Upper lobe of right lung (tissue), 1 donor: ENCODE measurements at regions not wholly inside any gene's neighbourhood (a gene's known extent, or its start where the extent isn't known, plus 50 kb on each side); places are given as distances from the start of the nearest gene placed in this dataset.
A peak's percentile ranks its signal among the peaks of the same experiment; 100 is the strongest.
"Not testable (repeated sequence)": the region's sequence is repeated elsewhere in the genome, so short reads cannot be mapped to it uniquely, and the experiment has no call there.

Experiments used
- ATAC-seq: fragments of 200-7000 bp; cut with Tn5 transposase; one replicate; pipeline ENCODE4 v1.9.1; 2020; ENCODE audit warnings: mild to moderate bottlenecking, moderate library complexity
- DNase-seq: peaks from one replicate; pipeline ENCODE4 v3.0.0-alpha.2; 2020
- H3K27ac ChIP-seq: fragments of 200-600 bp; one replicate; pipeline ENCODE4 v1.8.0; 2022
- H3K27me3 ChIP-seq: fragments of 200-600 bp; one replicate; pipeline ENCODE4 v1.8.0; 2022; ENCODE audit warnings: mild to moderate bottlenecking
- H3K36me3 ChIP-seq: fragments of 200-600 bp; one replicate; pipeline ENCODE4 v1.8.0; 2022
- H3K4me1 ChIP-seq: fragments of 200-600 bp; one replicate; pipeline ENCODE4 v1.8.0; 2022
- H3K4me3 ChIP-seq: fragments of 200-600 bp; one replicate; pipeline ENCODE4 v1.8.0; 2022; ENCODE audit warnings: mild to moderate bottlenecking
- H3K9me3 ChIP-seq: fragments of 200-600 bp; one replicate; pipeline ENCODE4 v1.8.0; 2022
- intact Hi-C: fragments of 100-400 bp; cut with DNase I; formaldehyde crosslinking; loops from one replicate; pipeline ENCODE4 v1.11.0; 2022
- donor health status: DM: no; HTN: yes; CAD: no; lungs with severe emphysema.

GRCh38 chr2:87592974-87593373, 154.9 kb upstream of the PLGLB2 start:
- H3K27ac ChIP-seq, ATAC-seq, H3K9me3 ChIP-seq, DNase-seq, H3K4me1 ChIP-seq, intact Hi-C loops, H3K27me3 ChIP-seq, H3K36me3 ChIP-seq, H3K4me3 ChIP-seq: not testable (repeated sequence)

- ATAC-seq: peak; percentile 87
These were observed 153.9 kb upstream of the PLGLB2 start for GRCh38 chr2:87593784-87594610.

GRCh38 chr2:87594611-87594992, 153.3 kb upstream of the PLGLB2 start:
- intact Hi-C loops, ATAC-seq, H3K27ac ChIP-seq, H3K9me3 ChIP-seq, H3K4me3 ChIP-seq, DNase-seq, H3K4me1 ChIP-seq, H3K36me3 ChIP-seq, H3K27me3 ChIP-seq: not testable (repeated sequence)

More at GRCh38 chr2:87593784-87594610, 153.9 kb upstream of the PLGLB2 start:
- H3K36me3 ChIP-seq, H3K4me1 ChIP-seq, intact Hi-C loops, H3K27me3 ChIP-seq, H3K9me3 ChIP-seq, H3K27ac ChIP-seq, H3K4me3 ChIP-seq: not testable (repeated sequence)
- peak; percentile 87 for DNase-seq

GRCh38 chr2:87595017-87595416, 152.9 kb upstream of the PLGLB2 start:
- ATAC-seq, H3K36me3 ChIP-seq, H3K4me1 ChIP-seq, H3K27ac ChIP-seq, H3K27me3 ChIP-seq, intact Hi-C loops, H3K4me3 ChIP-seq, H3K9me3 ChIP-seq, DNase-seq: not testable (repeated sequence)

- H3K9me3 ChIP-seq, DNase-seq, H3K4me1 ChIP-seq, H3K27ac ChIP-seq, H3K4me3 ChIP-seq, H3K36me3 ChIP-seq, H3K27me3 ChIP-seq, intact Hi-C loops, ATAC-seq: not testable (repeated sequence)
These were observed 146.9 kb upstream of the PLGLB2 start for GRCh38 chr2:87600961-87601360.

- H3K27ac ChIP-seq, H3K4me1 ChIP-seq, H3K36me3 ChIP-seq, intact Hi-C loops, H3K27me3 ChIP-seq, H3K9me3 ChIP-seq, DNase-seq, ATAC-seq, H3K4me3 ChIP-seq: not testable (repeated sequence)
These were observed 145.8 kb upstream of the PLGLB2 start for GRCh38 chr2:87602118-87602517.

- ATAC-seq: peak; percentile 50
- DNase-seq, H3K36me3 ChIP-seq, H3K9me3 ChIP-seq, intact Hi-C loops, H3K4me3 ChIP-seq, H3K27me3 ChIP-seq, H3K4me1 ChIP-seq, H3K27ac ChIP-seq: not testable (repeated sequence)
These were observed 145.2 kb upstream of the PLGLB2 start for GRCh38 chr2:87602728-87603127.

- DNase-seq, H3K36me3 ChIP-seq, H3K4me3 ChIP-seq, H3K4me1 ChIP-seq, ATAC-seq, H3K9me3 ChIP-seq, intact Hi-C loops, H3K27me3 ChIP-seq, H3K27ac ChIP-seq: not testable (repeated sequence)
These were observed 144.2 kb upstream of the PLGLB2 start for GRCh38 chr2:87603418-87604278.

- H3K27ac ChIP-seq, intact Hi-C loops: not testable (repeated sequence)
These were observed 143.5 kb upstream of the PLGLB2 start for GRCh38 chr2:87604279-87604818.

GRCh38 chr2:87604980-87605379, 142.9 kb upstream of the PLGLB2 start:
- H3K27ac ChIP-seq, H3K27me3 ChIP-seq, H3K36me3 ChIP-seq, H3K4me3 ChIP-seq, intact Hi-C loops, H3K4me1 ChIP-seq, H3K9me3 ChIP-seq, DNase-seq, ATAC-seq: not testable (repeated sequence)

More at GRCh38 chr2:87604279-87604818, 143.5 kb upstream of the PLGLB2 start:
- not testable (repeated sequence) for H3K36me3 ChIP-seq, DNase-seq, H3K9me3 ChIP-seq, H3K4me3 ChIP-seq, H3K4me1 ChIP-seq, H3K27me3 ChIP-seq
- ATAC-seq: peak; percentile 61

GRCh38 chr2:87608377-87609166, 139.3 kb upstream of the PLGLB2 start:
- H3K27ac ChIP-seq, intact Hi-C loops, H3K4me1 ChIP-seq, ATAC-seq, H3K9me3 ChIP-seq, H3K27me3 ChIP-seq, H3K36me3 ChIP-seq, DNase-seq, H3K4me3 ChIP-seq: not testable (repeated sequence)

- H3K27me3 ChIP-seq, H3K4me3 ChIP-seq, H3K4me1 ChIP-seq, H3K36me3 ChIP-seq, H3K9me3 ChIP-seq, DNase-seq, H3K27ac ChIP-seq, ATAC-seq, intact Hi-C loops: not testable (repeated sequence)
These were observed 136.9 kb upstream of the PLGLB2 start for GRCh38 chr2:87610974-87611373.

- intact Hi-C loops, H3K9me3 ChIP-seq, DNase-seq, H3K4me1 ChIP-seq, H3K27me3 ChIP-seq, H3K27ac ChIP-seq, H3K4me3 ChIP-seq, H3K36me3 ChIP-seq, ATAC-seq: not testable (repeated sequence)
These were observed 136.5 kb upstream of the PLGLB2 start for GRCh38 chr2:87611416-87611815.
